Activated CD8-positive, alpha-beta memory T cell treated with anti-CD3 and anti-CD28 coated beads for 1 hour (primary cell): ENCODE measurements at regions not wholly inside any gene's neighbourhood (a gene's known extent, or its start where the extent isn't known, plus 50 kb on each side); places are given as distances from the start of the nearest gene placed in this dataset.
"Not testable (repeated sequence)": the region's sequence is repeated elsewhere in the genome, so short reads cannot be mapped to it uniquely, and the experiment has no call there.

Source experiments
- DNase-seq, 2 donors: peaks; one replicate each; pipeline ENCODE4 v3.0.0-alpha.2; 2020; ENCODE audit warnings: low read depth in 1 of 2; ENCODE audit errors: extremely low read depth in 1 of 2

GRCh38 chr1:168422203-168422847 lies 121.5 kb downstream of the XCL2 start:
- DNase-seq = no peak

GRCh38 chr1:168421399-168422004 lies 122.3 kb downstream of the XCL2 start:
- DNase-seq = no peak

- no peak for DNase-seq
Measured at GRCh38 chr1:168420177-168420576, 123.6 kb downstream of the XCL2 start.

- no peak for DNase-seq
Measured at GRCh38 chr1:168419736-168420135, 124.1 kb downstream of the XCL2 start.

- no peak for DNase-seq
Measured at GRCh38 chr1:168416220-168416619, 127.6 kb downstream of the XCL2 start.

GRCh38 chr1:168414914-168415313 lies 128.9 kb downstream of the XCL2 start:
- no peak for DNase-seq

- DNase-seq = no peak
Measured at GRCh38 chr1:168410464-168410863, 129.8 kb downstream of the TBX19 start.

- DNase-seq = peak; percentile 19 to 27
Measured at GRCh38 chr1:168408884-168409283, 128.2 kb downstream of the TBX19 start.

GRCh38 chr1:168408539-168408865 lies 127.8 kb downstream of the TBX19 start:
- DNase-seq = no peak

- no peak for DNase-seq
Measured at GRCh38 chr1:168407832-168408538, 127.3 kb downstream of the TBX19 start.

GRCh38 chr1:168405906-168406549 lies 125.4 kb downstream of the TBX19 start:
- no peak for DNase-seq

GRCh38 chr1:168403140-168403539 lies 122.5 kb downstream of the TBX19 start:
- DNase-seq = no peak

GRCh38 chr1:168402466-168402865 lies 121.8 kb downstream of the TBX19 start:
- DNase-seq = not testable (repeated sequence)

- no peak for DNase-seq
Measured at GRCh38 chr1:168401341-168401740, 120.7 kb downstream of the TBX19 start.

GRCh38 chr1:168400139-168400538 lies 119.5 kb downstream of the TBX19 start:
- no peak for DNase-seq

- no peak for DNase-seq
Measured at GRCh38 chr1:168397806-168398205, 117.1 kb downstream of the TBX19 start.

GRCh38 chr1:168396940-168397684 lies 116.4 kb downstream of the TBX19 start:
- no peak for DNase-seq

GRCh38 chr1:168396508-168396907 lies 115.8 kb downstream of the TBX19 start:
- DNase-seq = no peak

- no peak for DNase-seq
Measured at GRCh38 chr1:168394858-168395257, 114.2 kb downstream of the TBX19 start.

GRCh38 chr1:168392958-168393549 lies 112.4 kb downstream of the TBX19 start:
- DNase-seq = no peak
